ENCODE measurements at regions not wholly inside any gene's neighbourhood (a gene's known extent, or its start where the extent isn't known, plus 50 kb on each side); places are given as distances from the start of the nearest gene placed in this dataset.

DNA sequence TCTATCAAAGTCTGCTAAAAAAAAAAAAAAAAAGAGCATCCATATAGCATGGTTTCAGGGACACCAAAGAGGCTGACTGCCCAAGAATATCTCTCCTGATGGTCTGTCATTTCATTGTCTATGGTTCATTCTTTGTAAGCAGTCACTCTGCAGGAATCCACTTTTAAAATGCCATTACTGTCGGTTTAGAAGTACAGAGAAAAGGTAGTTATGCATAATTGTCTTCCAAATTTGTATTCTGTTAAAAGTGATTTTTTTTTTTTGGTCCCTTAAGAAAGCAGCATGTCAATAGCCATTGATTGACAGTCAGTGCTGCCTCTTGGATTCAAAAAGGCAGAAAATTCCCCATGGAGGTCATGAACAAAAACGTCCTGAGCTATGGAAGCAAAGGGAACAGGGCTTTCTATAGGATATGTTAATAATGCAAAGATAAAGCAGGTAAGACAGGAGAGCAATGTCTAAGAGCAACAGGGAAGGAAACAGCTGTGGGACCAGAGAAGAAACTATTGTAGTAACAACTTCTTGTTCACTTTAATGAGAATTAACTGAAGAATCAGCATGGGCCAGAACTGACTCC is 245.8 kb downstream of the TMX3 start:
- H3K27ac Mint-ChIP-seq (ENCODE audit: unreplicated experiment): no peak overlapping the region
- no TSS peak for BruUV-seq (replicated peaks)
- no peaks in the 10 kb centered on the region for H3K36me3 Mint-ChIP-seq (ENCODE audit: insufficient read depth, unreplicated experiment)
- CTCF ChIA-PET: interaction anchor here (0.7 kb wide), 1 partner anchor 33 kb away, joined by 4 read pairs; no protein-coding TSS in a partner anchor
- intact Hi-C loops (cut with micrococcal nuclease; ENCODE audit: unreplicated experiment): no loop called here
- no peak for DNase-seq
- no peaks in the 10 kb centered on the region for H3K9me3 Mint-ChIP-seq (ENCODE audit: low read depth, unreplicated experiment)
- no peak overlapping the region for H3K4me3 Mint-ChIP-seq (ENCODE audit: low read depth, unreplicated experiment)
- TF ChIP-seq, protein P1, sequence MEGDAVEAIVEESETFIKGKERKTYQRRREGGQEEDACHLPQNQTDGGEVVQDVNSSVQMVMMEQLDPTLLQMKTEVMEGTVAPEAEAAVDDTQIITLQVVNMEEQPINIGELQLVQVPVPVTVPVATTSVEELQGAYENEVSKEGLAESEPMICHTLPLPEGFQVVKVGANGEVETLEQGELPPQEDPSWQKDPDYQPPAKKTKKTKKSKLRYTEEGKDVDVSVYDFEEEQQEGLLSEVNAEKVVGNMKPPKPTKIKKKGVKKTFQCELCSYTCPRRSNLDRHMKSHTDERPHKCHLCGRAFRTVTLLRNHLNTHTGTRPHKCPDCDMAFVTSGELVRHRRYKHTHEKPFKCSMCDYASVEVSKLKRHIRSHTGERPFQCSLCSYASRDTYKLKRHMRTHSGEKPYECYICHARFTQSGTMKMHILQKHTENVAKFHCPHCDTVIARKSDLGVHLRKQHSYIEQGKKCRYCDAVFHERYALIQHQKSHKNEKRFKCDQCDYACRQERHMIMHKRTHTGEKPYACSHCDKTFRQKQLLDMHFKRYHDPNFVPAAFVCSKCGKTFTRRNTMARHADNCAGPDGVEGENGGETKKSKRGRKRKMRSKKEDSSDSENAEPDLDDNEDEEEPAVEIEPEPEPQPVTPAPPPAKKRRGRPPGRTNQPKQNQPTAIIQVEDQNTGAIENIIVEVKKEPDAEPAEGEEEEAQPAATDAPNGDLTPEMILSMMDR (IDR thresholded peaks at IDR 0.05; ENCODE audit: unreplicated experiment): no peak
- H3K27me3 Mint-ChIP-seq (ENCODE audit: unreplicated experiment): no peaks in the 10 kb centered on the region
- H3K4me1 Mint-ChIP-seq (ENCODE audit: low read depth, unreplicated experiment): no peaks in the 10 kb centered on the region

DNA sequence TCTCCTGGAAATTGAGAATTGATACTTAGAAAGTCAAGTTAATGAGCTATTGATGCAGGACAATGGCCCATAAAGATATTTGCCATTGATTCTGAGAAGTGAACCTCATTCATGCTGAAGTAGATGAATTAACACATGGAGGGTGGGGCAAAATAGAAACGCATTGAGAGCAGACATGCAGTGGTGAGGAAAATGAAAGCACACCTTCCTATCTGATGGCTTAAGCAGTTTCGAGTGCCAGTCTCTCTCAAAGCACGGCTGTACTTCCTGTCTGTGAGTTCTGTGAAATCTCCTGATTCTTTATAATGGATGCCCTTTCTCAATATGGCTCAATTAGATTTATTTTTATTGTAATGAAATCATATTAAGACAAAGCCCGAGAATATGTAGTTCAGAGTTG is 247.0 kb downstream of the TMX3 start:
- H3K27ac Mint-ChIP-seq (ENCODE audit: unreplicated experiment): no peak overlapping the region

DNA sequence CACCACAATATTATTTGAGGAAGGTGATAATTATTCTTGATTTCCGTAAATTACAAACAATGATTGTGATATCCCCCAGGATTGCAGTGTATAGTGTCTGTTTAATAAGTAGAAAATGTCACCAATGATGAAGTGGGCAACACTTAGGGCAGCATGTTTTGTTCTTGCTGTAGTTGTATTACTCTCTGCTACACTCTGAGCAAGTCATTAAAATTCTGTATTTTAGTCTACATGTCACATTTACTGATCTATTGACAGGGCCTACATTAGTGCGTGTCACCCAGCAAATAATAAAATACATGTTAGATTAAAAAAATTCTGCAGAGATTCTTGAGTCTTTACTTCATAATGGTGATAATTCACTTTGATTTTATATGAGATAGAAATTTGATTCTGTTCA is 247.6 kb downstream of the TMX3 start:
- intact Hi-C loops (cut with micrococcal nuclease; ENCODE audit: unreplicated experiment): no loop called here
- H3K27me3 Mint-ChIP-seq (ENCODE audit: unreplicated experiment): no peaks in the 10 kb centered on the region
- BruUV-seq (replicated peaks): no TSS peak
- TF ChIP-seq, protein P1 (IDR thresholded peaks at IDR 0.05; ENCODE audit: unreplicated experiment): no peak
- CTCF ChIA-PET: no interaction called here
- H3K36me3 Mint-ChIP-seq (ENCODE audit: insufficient read depth, unreplicated experiment): no peaks in the 10 kb centered on the region
- no peak overlapping the region for H3K4me3 Mint-ChIP-seq (ENCODE audit: low read depth, unreplicated experiment)
- H3K27ac Mint-ChIP-seq (ENCODE audit: unreplicated experiment): no peak overlapping the region
- H3K9me3 Mint-ChIP-seq (ENCODE audit: low read depth, unreplicated experiment): no peaks in the 10 kb centered on the region
- DNase-seq: no peak
- no peaks in the 10 kb centered on the region for H3K4me1 Mint-ChIP-seq (ENCODE audit: low read depth, unreplicated experiment)

More for the DNA sequence above, 247.0 kb downstream of the TMX3 start:
- no peaks in the 10 kb centered on the region for H3K4me1 Mint-ChIP-seq (ENCODE audit: low read depth, unreplicated experiment)
- CTCF ChIA-PET: no interaction called here
- no TSS peak for BruUV-seq (replicated peaks)
- H3K36me3 Mint-ChIP-seq (ENCODE audit: insufficient read depth, unreplicated experiment): no peaks in the 10 kb centered on the region
- no peak overlapping the region for H3K4me3 Mint-ChIP-seq (ENCODE audit: low read depth, unreplicated experiment)
- intact Hi-C loops (cut with micrococcal nuclease; ENCODE audit: unreplicated experiment): no loop called here
- TF ChIP-seq, protein P1 (IDR thresholded peaks at IDR 0.05; ENCODE audit: unreplicated experiment): no peak
- no peaks in the 10 kb centered on the region for H3K9me3 Mint-ChIP-seq (ENCODE audit: low read depth, unreplicated experiment)
- no peak for DNase-seq
- no peaks in the 10 kb centered on the region for H3K27me3 Mint-ChIP-seq (ENCODE audit: unreplicated experiment)

DNA sequence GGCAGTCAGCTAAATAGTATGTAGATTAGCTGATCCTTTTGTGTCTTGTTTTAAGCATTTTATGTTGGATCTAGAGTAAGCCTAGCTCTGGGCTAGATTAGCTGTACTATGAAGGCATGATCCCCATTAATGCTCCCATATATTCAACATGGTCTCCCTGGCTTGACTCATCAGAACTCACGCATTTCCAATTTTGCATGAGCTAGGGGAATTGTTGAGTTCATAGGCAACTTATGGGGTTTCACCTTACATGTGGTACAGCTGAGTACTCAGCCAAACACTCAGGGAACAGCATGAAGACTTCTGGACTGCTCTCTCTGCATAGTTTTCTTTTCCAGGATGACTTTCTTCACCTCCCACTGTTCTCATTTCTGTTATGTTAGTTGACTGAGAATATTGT is 248.2 kb downstream of the TMX3 start:
- BruUV-seq (replicated peaks): no TSS peak
- H3K9me3 Mint-ChIP-seq (ENCODE audit: low read depth, unreplicated experiment): no peaks in the 10 kb centered on the region
- H3K4me1 Mint-ChIP-seq (ENCODE audit: low read depth, unreplicated experiment): no peaks in the 10 kb centered on the region
- intact Hi-C loops (cut with micrococcal nuclease; ENCODE audit: unreplicated experiment): no loop called here
- no peaks in the 10 kb centered on the region for H3K27me3 Mint-ChIP-seq (ENCODE audit: unreplicated experiment)
- CTCF ChIA-PET: interaction anchor here (0.7 kb wide), 1 partner anchor 16 kb away, joined by 5 read pairs; no protein-coding TSS in a partner anchor
- TF ChIP-seq, protein P1 (IDR thresholded peaks at IDR 0.05; ENCODE audit: unreplicated experiment): no peak
- H3K4me3 Mint-ChIP-seq (ENCODE audit: low read depth, unreplicated experiment): no peak overlapping the region
- no peaks in the 10 kb centered on the region for H3K36me3 Mint-ChIP-seq (ENCODE audit: insufficient read depth, unreplicated experiment)
- H3K27ac Mint-ChIP-seq (ENCODE audit: unreplicated experiment): no peak overlapping the region
- DNase-seq: no peak
